DMS79 treated with DMSO at 0.1 percent for 48 hours (cell line): ENCODE measurements at regions not wholly inside any gene's neighbourhood (a gene's known extent, or its start where the extent isn't known, plus 50 kb on each side); places are given as distances from the start of the nearest gene placed in this dataset.
"Not testable (repeated sequence)": the region's sequence is repeated elsewhere in the genome, so short reads cannot be mapped to it uniquely, and the experiment has no call there.

Experiments used
- DNase-seq: peaks from one replicate; lab custom pipeline; 2025; lab: John Stamatoyannopoulos, UW

DNA sequence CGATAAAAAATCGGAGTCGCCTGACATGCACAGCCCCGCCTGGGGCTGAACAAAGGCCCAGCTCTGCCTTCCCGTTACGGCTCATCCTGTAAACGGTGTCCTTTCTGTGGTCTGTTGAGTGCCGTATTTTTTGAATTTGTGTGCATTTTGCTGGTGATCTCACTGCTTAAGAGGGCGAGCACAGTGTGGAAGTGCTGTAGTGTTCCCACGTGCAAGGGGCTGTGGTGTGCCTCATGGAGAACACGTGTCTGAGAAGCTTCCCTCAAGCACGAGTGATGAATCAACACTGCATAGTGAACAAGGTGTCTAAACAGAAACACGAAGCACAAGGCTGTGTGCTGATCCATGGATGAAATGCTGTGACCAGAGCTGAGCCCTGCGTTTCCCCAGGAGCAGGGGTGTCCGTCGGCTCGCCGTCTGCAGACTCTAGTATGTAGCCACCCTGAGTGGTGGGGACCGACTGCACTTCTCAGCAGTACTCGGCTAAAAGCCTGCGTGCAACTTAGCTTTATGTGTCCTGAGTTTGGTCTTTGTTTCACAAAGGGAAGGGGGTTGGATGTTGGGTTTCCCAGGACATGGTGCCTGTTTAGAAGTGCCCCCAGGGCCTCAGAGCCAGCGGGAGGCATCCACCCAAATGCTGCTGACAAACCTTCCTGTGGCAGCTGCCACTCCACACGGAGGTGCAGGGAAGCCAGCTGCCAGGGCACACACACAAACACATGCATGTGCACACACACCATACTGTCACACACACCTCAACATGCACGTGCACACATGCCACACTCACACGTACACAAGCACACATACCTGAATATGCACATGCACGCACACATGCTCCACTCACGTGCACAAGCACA lies 77.2 kb upstream of the IRX4 start:
- no peak for DNase-seq

- no peak for DNase-seq
Observed at GRCh38 chr5:1959231-1959630, 76.5 kb upstream of the IRX4 start.

DNA sequence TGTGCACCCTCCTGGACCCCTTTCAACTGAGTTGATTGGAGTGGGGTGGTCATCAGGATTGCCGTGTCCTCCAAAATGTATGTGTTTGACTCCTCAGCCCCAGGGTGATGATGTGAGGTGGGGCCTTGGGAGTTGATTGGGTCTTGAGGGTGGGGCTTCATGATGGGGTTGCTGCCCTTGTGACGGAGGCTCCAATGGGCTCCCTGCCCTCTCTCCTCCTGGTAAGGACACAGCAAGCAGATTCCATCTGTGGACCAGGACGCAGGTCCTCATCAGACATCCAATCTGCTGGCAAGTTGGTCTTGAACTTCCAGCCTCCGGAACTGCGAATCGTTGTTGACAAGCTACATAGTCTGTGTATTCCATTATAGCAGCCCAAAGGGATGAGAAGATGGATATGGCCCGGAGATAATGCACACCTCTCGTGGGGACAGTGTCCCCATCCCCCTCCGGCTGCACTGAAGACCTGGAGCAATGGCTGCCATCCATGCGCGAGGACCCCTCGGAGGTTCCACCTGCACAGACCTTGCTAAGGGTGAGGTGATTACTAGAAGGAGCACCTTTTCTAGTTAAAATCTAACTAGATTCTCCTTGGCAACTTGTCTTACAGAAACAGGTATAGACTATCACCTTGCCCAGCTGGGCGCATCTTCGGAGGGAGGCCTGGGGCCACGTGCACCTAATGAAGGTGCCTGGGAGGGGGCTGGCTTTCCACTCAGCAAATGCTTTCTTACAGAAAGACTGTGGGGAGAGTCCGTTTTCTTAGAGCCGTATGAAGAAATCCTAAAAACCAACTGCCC lies 75.7 kb upstream of the IRX4 start:
- no peak for DNase-seq

GRCh38 chr5:1955586-1955985 lies 72.9 kb upstream of the IRX4 start:
- no peak for DNase-seq

- DNase-seq: not testable (repeated sequence)
Observed at GRCh38 chr5:1953710-1954109, 71.0 kb upstream of the IRX4 start.

DNA sequence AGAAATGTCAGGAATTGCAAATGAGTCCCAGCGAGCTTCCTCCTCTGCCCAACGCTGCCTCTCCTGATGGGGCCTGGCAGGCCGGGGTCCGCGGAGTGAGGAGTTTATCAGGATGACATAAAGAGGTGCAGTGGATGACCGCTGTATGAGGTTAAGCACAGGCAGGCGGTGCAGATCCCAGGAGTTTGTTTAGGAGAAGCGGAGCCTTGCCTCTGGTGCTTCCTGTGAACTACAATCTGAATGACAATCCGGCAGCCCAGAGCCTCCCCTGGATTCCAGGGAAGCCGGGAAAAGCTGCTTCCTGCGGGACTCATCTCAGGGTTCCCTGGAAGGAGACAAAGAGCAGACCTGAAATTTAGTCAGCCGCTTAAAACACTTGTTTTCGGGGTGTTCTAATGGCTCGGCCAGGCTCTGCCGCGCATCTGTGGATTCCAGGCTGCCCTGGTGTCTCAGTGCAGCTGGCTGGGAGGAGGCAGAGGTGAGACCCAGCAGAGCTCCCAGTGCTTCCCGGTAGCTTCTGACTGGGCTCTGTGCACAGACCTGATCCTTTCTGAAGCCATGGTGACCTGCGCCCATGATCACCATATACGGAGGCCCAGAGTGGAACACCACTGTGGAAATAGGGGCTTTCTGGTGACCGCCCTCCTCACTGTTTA lies 69.8 kb upstream of the IRX4 start:
- no peak for DNase-seq

DNA sequence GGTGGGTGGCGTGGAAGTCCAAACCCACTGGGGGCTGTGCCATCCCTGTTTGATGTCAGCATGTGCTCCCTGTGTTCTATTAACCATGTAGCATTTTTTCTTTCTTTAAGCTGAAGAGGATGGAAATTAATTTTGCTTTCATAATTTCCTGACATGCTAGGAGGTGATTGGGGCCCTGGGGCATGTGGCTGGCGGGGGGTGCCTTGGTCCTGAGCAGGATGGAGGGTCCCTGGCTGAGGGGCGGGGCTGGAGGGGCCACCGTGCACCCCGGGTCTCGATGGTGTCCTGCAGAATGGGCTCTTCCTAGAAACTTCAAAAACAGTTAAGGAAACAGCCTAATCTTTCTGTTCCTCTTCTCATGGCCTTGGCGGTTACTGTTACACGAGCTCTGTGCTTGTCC lies 69.3 kb upstream of the IRX4 start:
- DNase-seq: no peak

- no peak for DNase-seq
Observed at GRCh38 chr5:1951165-1951816, 68.6 kb upstream of the IRX4 start.

- DNase-seq: no peak
Observed at GRCh38 chr5:1950708-1951103, 68.0 kb upstream of the IRX4 start.

GRCh38 chr5:1950096-1950707 lies 67.5 kb upstream of the IRX4 start:
- no peak for DNase-seq

- no peak for DNase-seq
Observed at GRCh38 chr5:1949253-1949652, 66.5 kb upstream of the IRX4 start.

- no peak for DNase-seq
Observed at GRCh38 chr5:1948663-1949191, 66.0 kb upstream of the IRX4 start.

GRCh38 chr5:1948111-1948510 lies 65.4 kb upstream of the IRX4 start:
- peak; percentile 15 for DNase-seq

DNA sequence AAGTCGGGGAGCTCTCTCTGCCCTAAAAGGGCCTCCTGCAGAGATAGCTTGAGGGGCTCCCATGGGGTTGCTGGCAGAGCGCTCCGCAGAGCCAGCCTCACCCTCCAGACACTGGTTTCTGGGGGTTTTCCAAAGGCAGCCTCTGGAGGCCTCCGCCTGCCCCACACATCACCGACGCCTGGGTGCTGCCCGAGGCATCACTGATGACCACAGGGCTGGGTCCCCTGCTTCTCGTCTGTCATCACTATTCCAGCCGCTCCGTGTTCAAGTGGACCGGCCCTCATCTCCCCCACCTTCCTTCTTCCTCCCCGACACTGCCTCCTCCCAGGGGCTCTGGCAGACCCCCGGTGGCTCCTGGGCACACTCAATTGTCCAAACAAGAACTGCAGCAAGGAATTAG lies 64.1 kb upstream of the IRX4 start:
- no peak for DNase-seq

GRCh38 chr5:1946122-1946677 lies 63.5 kb upstream of the IRX4 start:
- no peak for DNase-seq

DNA sequence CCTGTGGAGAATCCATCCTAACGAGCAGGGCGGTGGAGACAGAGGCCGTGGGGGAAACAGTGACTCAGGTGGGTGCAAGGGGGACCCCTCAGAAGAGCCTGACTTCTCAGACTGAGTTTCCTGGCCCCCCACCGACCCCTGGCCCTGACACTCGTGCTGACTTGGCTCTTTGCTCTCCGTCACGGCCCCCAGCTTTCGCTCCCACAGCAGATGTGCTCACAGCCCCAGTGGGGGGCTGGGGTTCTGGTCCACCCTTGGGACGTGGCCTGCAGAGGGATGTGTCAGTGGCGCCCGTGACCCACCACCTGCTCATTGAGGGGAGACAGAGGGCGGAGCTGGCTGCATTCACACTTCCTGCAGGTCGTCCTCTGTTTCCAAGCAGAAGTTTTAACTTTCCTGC lies 62.9 kb upstream of the IRX4 start:
- no peak for DNase-seq

GRCh38 chr5:1944408-1944807 lies 61.7 kb upstream of the IRX4 start:
- DNase-seq: no peak

DNA sequence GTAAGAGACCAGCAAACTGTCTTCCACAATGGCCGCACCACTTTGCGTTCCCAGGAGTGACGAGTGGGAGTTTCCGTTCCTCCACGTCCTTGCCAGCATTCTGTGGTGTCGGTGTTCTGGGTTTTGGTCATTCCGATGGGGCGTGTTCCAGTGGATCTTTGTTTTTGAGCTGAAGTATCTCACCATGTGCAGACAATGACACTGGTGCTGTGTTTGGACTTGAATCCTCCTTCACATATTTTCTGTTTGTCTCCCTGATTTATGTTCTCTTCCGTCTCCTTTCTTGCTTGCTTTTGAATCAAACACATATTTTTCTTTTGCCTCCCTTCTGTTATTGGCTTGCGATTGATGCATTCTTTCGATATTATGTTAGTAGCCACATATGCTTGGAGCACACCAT lies 60.8 kb upstream of the IRX4 start:
- DNase-seq: no peak

DNA sequence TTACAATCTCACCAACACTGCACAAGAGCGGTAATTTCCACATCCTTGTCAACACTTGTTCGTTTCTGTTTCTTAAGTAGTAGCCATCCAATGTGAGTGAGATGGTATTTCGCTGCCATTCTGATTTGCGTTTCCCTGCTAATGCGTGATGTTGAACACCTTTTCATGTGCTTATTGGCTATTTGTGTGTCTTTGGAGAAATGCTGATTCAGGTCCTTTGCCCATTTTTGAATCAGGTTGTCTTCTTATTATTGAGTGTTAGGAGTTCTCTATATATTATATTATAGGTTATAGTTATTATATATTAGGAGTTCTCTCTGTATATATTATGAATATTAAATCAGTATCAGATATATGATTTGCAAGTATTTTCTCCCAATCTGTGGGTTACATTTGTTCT lies 59.9 kb upstream of the IRX4 start:
- DNase-seq: no peak

DNA sequence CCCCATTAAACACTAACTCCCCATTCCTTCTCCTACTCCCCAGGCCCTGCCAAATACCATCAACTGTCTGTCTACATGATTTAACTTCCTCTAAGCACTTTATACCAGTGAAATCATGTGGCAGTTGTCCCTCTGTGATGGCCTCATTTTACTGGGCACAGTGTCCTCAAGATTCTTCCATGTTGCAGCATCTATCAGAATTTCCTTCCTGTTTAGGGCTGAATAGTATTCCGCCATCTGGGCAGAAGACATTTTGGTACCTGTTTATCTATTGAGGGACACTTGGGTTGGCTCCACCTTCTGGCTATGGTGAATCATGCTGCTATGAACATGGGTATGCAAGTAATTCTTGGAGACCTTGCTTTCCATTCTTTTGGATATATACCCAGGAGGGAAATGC lies 59.4 kb upstream of the IRX4 start:
- no peak for DNase-seq

- no peak for DNase-seq
Observed at GRCh38 chr5:1939256-1939655, 56.5 kb upstream of the IRX4 start.
